A673 (cell line): ENCODE measurements at regions not wholly inside any gene's neighbourhood (a gene's known extent, or its start where the extent isn't known, plus 50 kb on each side); places are given as distances from the start of the nearest gene placed in this dataset.

ENCODE experiments used
- EZH2 ChIP-seq: fragments of 200-600 bp; sonication (generic); IDR thresholded peaks from 2 replicates; pipeline ENCODE4 v1.6.1; 2017; ENCODE audit warnings: borderline replicate concordance, low read depth, mild to moderate bottlenecking, mixed read lengths, antibody characterized with exemption, low read length; ENCODE audit not compliant: poor library complexity, severe bottlenecking
- TF ChIP-seq, protein P1 (sequence below): fragments of 300-800, 200-600 bp; sonication (generic); conservative IDR thresholded peaks from 2 replicates; pipeline ENCODE4 v1.5.1; 2017; ENCODE audit warnings: low read depth, mild to moderate bottlenecking, antibody characterized with exemption, low read length, moderate library complexity, mixed read lengths

DNA sequence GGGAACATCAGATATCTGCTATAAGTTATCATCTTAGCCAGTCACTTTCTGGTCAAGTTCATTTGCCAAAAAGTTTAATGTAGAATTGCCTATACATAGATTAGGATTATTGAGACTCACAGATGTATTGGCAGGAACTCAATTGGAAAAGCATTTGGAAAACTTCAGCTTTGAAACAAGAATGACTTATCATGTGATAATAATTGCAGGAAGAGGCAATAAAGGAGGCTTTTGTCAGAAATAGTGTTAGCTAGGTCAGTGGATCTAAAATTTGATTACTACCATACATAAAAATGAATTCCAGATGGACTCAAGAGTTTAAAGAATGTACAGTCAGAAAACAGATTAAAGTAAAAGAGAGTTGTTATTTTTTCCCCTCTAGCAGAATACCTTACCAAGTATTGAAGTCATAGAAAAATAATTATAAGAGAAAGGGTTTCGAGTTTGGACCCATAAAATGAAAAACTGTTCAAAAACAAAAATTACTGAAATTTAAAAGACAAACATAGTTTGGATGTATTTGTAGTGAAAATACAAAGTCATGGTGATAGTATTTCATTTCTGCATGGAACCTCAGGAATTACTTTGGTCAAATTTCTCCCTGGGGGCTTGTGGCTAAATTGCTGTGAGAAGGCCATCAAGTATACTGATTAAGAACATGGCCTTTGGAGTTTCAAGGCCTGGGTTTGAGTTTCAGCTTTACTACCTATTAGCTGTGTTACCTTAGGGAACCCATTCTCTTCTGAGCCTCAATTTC, 159.9 kb downstream of the TMEM38B start:
- TF ChIP-seq, protein P1, sequence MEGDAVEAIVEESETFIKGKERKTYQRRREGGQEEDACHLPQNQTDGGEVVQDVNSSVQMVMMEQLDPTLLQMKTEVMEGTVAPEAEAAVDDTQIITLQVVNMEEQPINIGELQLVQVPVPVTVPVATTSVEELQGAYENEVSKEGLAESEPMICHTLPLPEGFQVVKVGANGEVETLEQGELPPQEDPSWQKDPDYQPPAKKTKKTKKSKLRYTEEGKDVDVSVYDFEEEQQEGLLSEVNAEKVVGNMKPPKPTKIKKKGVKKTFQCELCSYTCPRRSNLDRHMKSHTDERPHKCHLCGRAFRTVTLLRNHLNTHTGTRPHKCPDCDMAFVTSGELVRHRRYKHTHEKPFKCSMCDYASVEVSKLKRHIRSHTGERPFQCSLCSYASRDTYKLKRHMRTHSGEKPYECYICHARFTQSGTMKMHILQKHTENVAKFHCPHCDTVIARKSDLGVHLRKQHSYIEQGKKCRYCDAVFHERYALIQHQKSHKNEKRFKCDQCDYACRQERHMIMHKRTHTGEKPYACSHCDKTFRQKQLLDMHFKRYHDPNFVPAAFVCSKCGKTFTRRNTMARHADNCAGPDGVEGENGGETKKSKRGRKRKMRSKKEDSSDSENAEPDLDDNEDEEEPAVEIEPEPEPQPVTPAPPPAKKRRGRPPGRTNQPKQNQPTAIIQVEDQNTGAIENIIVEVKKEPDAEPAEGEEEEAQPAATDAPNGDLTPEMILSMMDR: no peak
- TF ChIP-seq EZH2: no peak
